WTC11 (cell line): ENCODE measurements at regions not wholly inside any gene's neighbourhood (a gene's known extent, or its start where the extent isn't known, plus 50 kb on each side); places are given as distances from the start of the nearest gene placed in this dataset.

ENCODE experiments used
- ATAC-seq: fragments of 200-7000 bp; cut with Tn5 transposase; 2 replicates; pipeline ENCODE4 v1.10.0; 2021; ENCODE audit warnings: mild to moderate bottlenecking, moderate library complexity
- CTCF ChIA-PET: fragments of 300-600 bp; sonication (Branson Sonifier 250); formaldehyde crosslinking; loops from one replicate; lab custom pipeline; 2021; ENCODE audit warnings: antibody characterized with exemption; lab: Charles Lee
- POLR2A ChIA-PET: fragments of 350-600 bp; sonication (Branson Sonifier 250); formaldehyde crosslinking; loops from one replicate; lab custom pipeline; 2021; ENCODE audit warnings: antibody characterized with exemption; lab: Charles Lee
- DNase-seq: peaks from one replicate; pipeline ENCODE4 v3.0.0; 2021; ENCODE audit warnings: low spot score
- H3K27ac Mint-ChIP-seq: 2 replicates; pipeline ENCODE4 v1.8.0; 2021; ENCODE audit warnings: mixed read lengths
- H3K27me3 Mint-ChIP-seq: 2 replicates; pipeline ENCODE4 v1.8.0; 2021; ENCODE audit warnings: low read depth, mild to moderate bottlenecking, moderate library complexity, mixed read lengths
- H3K36me3 Mint-ChIP-seq: 2 replicates; pipeline ENCODE4 v1.8.0; 2021; ENCODE audit warnings: mixed read lengths
- H3K4me1 Mint-ChIP-seq: 2 replicates; pipeline ENCODE4 v1.8.0; 2022; ENCODE audit warnings: mixed read lengths
- H3K4me3 Mint-ChIP-seq: 2 replicates; pipeline ENCODE4 v1.8.0; 2021; ENCODE audit warnings: mild to moderate bottlenecking, moderate library complexity, mixed read lengths
- H3K9me3 Mint-ChIP-seq: 2 replicates; pipeline ENCODE4 v1.8.0; 2021; ENCODE audit warnings: mixed read lengths
- AR ChIP-seq: fragments of 250-450 bp; sonication (Bioruptor Pico); IDR thresholded peaks from 2 replicates; pipeline ENCODE4 v1.9.0; 2021; ENCODE audit warnings: mild to moderate bottlenecking
- CDX4 ChIP-seq: fragments of 250-450 bp; sonication (Bioruptor Pico); IDR thresholded peaks from 2 replicates; pipeline ENCODE4 v1.9.0; 2021; ENCODE audit warnings: moderate library complexity, mild to moderate bottlenecking, inconsistent platforms, borderline replicate concordance
- CREB1 ChIP-seq: sonication (generic); formaldehyde crosslinking; IDR thresholded peaks from 2 replicates; pipeline ENCODE4 v1.8.0; 2023; ENCODE audit warnings: mild to moderate bottlenecking, missing genetic modification reagents
- ESRRA ChIP-seq: sonication (generic); formaldehyde crosslinking; IDR thresholded peaks from 2 replicates; pipeline ENCODE4 v1.8.1; 2022; ENCODE audit warnings: mild to moderate bottlenecking, missing genetic modification reagents, borderline replicate concordance
- FOXP1 ChIP-seq: sonication (generic); formaldehyde crosslinking; IDR thresholded peaks from 2 replicates; pipeline ENCODE4 v1.8.0; 2022; ENCODE audit warnings: missing genetic modification reagents, mild to moderate bottlenecking, moderate library complexity, borderline replicate concordance
- FOXP4 ChIP-seq: sonication (generic); formaldehyde crosslinking; IDR thresholded peaks from 2 replicates; pipeline ENCODE4 v1.8.0; 2022; ENCODE audit warnings: mild to moderate bottlenecking, missing genetic modification reagents
- HMGA2 ChIP-seq: fragments of 250-450 bp; sonication (Bioruptor Pico); IDR thresholded peaks from 2 replicates; pipeline ENCODE4 v1.4.0; 2021; ENCODE audit warnings: mild to moderate bottlenecking, moderate library complexity
- JUN ChIP-seq: sonication (generic); formaldehyde crosslinking; IDR thresholded peaks from 2 replicates; pipeline ENCODE4 v1.8.0; 2023; ENCODE audit warnings: mild to moderate bottlenecking, missing genetic modification reagents
- NFE2L1 ChIP-seq: sonication (generic); formaldehyde crosslinking; IDR thresholded peaks from 2 replicates; pipeline ENCODE4 v1.8.1; 2023; ENCODE audit warnings: missing genetic modification reagents
- RELA ChIP-seq: sonication (generic); formaldehyde crosslinking; IDR thresholded peaks from 2 replicates; pipeline ENCODE4 v1.8.1; 2022; ENCODE audit warnings: missing genetic modification reagents, mild to moderate bottlenecking, borderline replicate concordance
- TEAD1 ChIP-seq: sonication (generic); formaldehyde crosslinking; IDR thresholded peaks from 2 replicates; pipeline ENCODE4 v1.8.0; 2022; ENCODE audit warnings: mild to moderate bottlenecking, missing genetic modification reagents
- ZMAT4 ChIP-seq: fragments of 250-450 bp; sonication (Bioruptor Pico); IDR thresholded peaks from 2 replicates; pipeline ENCODE4 v1.9.0; 2021; ENCODE audit warnings: mild to moderate bottlenecking
- ZNF416 ChIP-seq: fragments of 250-450 bp; sonication (Bioruptor Pico); IDR thresholded peaks from 2 replicates; pipeline ENCODE4 v1.9.0; 2021; ENCODE audit warnings: mild to moderate bottlenecking, inconsistent platforms
- ZNF425 ChIP-seq: fragments of 250-450 bp; sonication (Bioruptor Pico); conservative IDR thresholded peaks from 2 replicates; pipeline ENCODE4 v1.9.0; 2021; ENCODE audit warnings: mild to moderate bottlenecking
- ZNF532 ChIP-seq: fragments of 250-450 bp; sonication (Bioruptor Pico); IDR thresholded peaks from 2 replicates; pipeline ENCODE4 v1.9.0; 2021; ENCODE audit warnings: mild to moderate bottlenecking, borderline replicate concordance
- ZNF671 ChIP-seq: fragments of 250-450 bp; sonication (Bioruptor Pico); IDR thresholded peaks from 2 replicates; pipeline ENCODE4 v1.8.0; 2021; ENCODE audit warnings: mild to moderate bottlenecking

GRCh38 chr9:13443346-13444244, 164.1 kb upstream of the MPDZ start (continued):
- TF ChIP-seq FOXP1 (CRISPR knock-in tag), result no peak

- DNase-seq, result no peak
- Mint-ChIP-seq H3K4me1 (peaks cover 15% of the 10 kb centered on the region), H3K27me3 (no peaks in the 10 kb centered on the region), H3K36me3 (no peaks in the 10 kb centered on the region), H3K9me3 (no peaks in the 10 kb centered on the region; the same call in 1 of the 2 replicates), H3K4me3 (no peak overlapping the region), H3K27ac (no peak overlapping the region)
- TF ChIP-seq RELA (CRISPR knock-in tag) (no peak), JUN (no peak), ZNF532 (CRISPR knock-in tag) (no peak)
- ChIA-PET POLR2A (interaction anchor here (0.7 kb wide), 1 partner anchor 31 kb away, joined by 3 read pairs; no protein-coding TSS in a partner anchor), CTCF (interaction anchor here (0.8 kb wide), 1 partner anchor 12 kb away, joined by 4 read pairs; no protein-coding TSS in a partner anchor)
- no peak for ATAC-seq
These were observed 160.4 kb upstream of the MPDZ start for GRCh38 chr9:13439685-13440476.

- DNase-seq, result no peak
- Mint-ChIP-seq H3K27ac (no peak overlapping the region), H3K4me3 (no peak overlapping the region), H3K4me1 (peaks cover 7% of the 10 kb centered on the region), H3K36me3 (no peaks in the 10 kb centered on the region), H3K9me3 (no peaks in the 10 kb centered on the region; the same call in 1 of the 2 replicates), H3K27me3 (no peaks in the 10 kb centered on the region)
- ChIA-PET CTCF (interaction anchor here (0.8 kb wide), 1 partner anchor 10 kb away, joined by 4 read pairs; no protein-coding TSS in a partner anchor), POLR2A (no interaction called here)
- no peak for ATAC-seq
- no peak for TF ChIP-seq TEAD1 (CRISPR knock-in tag)
- TF ChIP-seq HMGA2 (CRISPR knock-in tag), result no peak
- no peak for TF ChIP-seq NFE2L1 (CRISPR knock-in tag)
- no peak for TF ChIP-seq ESRRA (CRISPR knock-in tag)
- TF ChIP-seq ZNF416 (CRISPR knock-in tag), result no peak
- TF ChIP-seq AR, result no peak
- no peak for TF ChIP-seq ZMAT4 (CRISPR knock-in tag)
- no peak for TF ChIP-seq CREB1 (CRISPR knock-in tag)
- TF ChIP-seq CDX4, result no peak
- no peak for TF ChIP-seq ZNF671
- TF ChIP-seq ZNF425 (CRISPR knock-in tag), result no peak
- no peak for TF ChIP-seq FOXP4 (CRISPR knock-in tag)
These were observed 158.4 kb upstream of the MPDZ start for GRCh38 chr9:13437866-13438265.
